GM20000 (cell line): ENCODE measurements at regions not wholly inside any gene's neighbourhood (a gene's known extent, or its start where the extent isn't known, plus 50 kb on each side); places are given as distances from the start of the nearest gene placed in this dataset.

Experiments
- DNase-seq: peaks from one replicate; pipeline ENCODE4 v3.0.0; 2012; ENCODE audit warnings: low spot score
- TF ChIP-seq, protein P1 (sequence below): IDR thresholded peaks from 2 replicates; pipeline ENCODE4 v1.5.1; 2012; ENCODE audit warnings: mild to moderate bottlenecking, control low read depth; ENCODE audit errors: extremely low read depth, missing control alignments

DNA sequence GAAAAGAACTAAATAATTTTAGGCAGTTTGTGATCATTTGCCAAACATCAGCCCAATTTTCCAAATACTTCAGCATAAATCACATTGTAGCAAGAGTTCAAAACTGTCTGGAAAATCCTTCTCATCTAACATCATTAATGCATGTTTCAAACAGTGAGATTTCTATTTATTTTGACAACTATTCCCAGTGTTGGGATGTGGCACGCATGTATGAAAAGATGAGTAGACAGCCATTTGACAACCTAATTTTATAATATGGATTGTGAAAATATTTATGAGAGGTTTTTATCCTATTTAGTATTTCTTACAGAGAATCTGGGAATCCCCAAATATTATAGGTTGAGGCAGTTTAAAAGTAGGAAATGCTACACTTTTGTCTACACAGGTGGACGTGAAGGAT, 357.6 kb upstream of the ARID1B start:
- no peak for DNase-seq
- TF ChIP-seq, protein P1, sequence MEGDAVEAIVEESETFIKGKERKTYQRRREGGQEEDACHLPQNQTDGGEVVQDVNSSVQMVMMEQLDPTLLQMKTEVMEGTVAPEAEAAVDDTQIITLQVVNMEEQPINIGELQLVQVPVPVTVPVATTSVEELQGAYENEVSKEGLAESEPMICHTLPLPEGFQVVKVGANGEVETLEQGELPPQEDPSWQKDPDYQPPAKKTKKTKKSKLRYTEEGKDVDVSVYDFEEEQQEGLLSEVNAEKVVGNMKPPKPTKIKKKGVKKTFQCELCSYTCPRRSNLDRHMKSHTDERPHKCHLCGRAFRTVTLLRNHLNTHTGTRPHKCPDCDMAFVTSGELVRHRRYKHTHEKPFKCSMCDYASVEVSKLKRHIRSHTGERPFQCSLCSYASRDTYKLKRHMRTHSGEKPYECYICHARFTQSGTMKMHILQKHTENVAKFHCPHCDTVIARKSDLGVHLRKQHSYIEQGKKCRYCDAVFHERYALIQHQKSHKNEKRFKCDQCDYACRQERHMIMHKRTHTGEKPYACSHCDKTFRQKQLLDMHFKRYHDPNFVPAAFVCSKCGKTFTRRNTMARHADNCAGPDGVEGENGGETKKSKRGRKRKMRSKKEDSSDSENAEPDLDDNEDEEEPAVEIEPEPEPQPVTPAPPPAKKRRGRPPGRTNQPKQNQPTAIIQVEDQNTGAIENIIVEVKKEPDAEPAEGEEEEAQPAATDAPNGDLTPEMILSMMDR: no peak

DNA sequence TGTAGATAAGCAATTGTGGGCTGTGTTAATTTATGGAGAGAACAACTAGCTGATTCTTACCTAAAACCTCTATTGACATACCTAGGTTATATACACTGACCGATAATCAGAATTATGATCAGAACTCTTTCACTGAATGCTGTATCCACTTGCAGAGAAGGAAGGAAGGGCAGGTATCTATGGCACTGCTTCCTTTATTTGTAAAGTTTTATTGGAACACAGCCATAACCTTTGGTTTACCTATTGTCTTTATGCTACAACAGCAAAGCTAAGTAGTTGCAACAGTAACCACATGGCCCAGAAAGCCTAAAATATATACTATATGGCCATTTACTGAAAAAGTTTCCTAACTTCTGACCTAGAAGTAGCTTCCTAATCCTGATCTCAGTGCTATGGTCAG, 358.9 kb upstream of the ARID1B start:
- TF ChIP-seq, protein P1: no peak
- DNase-seq: no peak

DNA sequence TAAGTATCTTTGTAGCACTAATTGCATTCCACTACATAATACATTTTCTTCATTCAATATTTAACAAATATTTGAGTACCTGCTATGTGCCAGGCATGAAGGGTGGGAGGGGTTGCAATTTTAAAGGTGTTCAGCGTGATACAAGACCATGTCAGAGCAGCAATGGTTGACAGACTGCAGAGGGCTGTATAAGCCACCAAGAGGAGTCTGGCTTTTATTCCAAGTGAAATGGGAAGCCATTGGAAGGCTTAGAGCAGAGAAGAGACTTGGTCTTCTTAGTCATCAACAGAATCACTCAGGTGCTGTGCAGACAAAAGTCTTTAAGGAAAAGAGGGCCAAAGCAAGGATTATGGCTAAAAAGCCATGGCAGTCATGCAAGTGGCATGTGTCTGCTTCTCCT, 360.8 kb upstream of the ARID1B start:
- no peak for DNase-seq
- TF ChIP-seq, protein P1: no peak

DNA sequence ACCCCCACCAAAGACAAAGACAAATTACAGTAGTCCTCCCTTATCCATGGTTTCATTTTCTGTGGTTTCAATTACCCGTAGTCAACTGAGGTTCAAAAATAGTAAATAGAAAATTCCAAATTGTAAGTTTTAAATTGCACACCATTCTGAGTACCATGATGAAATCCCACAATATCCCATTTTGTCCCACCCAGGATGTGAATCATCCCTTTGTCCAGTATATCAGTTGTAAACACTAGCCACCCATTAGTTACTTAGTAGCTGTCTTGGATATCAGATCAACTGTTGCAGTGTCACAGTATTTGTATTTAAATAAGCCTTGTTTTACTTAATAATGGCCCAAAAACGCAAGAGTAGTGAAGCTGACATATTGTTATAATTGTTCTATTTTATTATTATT, 364.0 kb upstream of the ARID1B start:
- TF ChIP-seq, protein P1: no peak
- DNase-seq: no peak

DNA sequence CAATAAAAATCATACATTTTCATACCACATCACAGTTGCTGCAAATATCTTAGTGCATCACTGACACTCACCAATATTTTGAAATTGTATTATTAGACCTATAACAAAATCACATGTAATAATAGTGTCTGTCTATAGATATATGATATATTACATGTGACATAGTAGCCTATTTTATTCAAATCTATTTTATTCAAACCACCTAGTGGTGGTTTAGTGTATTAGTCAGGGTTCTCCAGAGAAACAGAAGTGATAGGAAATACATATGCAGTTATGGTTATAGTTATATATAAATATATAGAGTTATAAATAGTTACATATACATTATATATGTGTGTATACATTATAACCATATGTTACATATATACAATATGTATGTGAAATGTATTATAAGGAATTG, 366.5 kb upstream of the ARID1B start:
- DNase-seq: no peak
- TF ChIP-seq, protein P1: no peak

DNA sequence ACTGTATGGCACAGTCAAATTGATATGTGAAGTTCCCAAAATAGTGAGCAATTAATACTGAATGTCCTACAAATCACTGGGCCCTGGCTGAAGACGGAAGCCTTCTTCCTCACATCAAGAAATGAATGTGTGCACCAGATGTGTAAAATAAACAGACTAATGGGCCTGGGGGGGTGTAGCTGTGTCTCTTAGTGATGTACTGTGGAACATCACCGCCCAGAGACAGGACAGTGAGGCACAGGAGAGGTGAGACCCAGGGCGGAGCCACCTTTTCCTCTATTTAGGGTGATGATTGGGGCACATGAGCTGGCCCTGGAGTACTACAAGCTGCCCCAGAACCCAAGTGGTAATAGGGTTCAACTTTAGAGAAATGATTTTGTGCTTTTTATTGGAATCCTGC, 368.5 kb upstream of the ARID1B start:
- no peak for DNase-seq
- TF ChIP-seq, protein P1: no peak

DNA sequence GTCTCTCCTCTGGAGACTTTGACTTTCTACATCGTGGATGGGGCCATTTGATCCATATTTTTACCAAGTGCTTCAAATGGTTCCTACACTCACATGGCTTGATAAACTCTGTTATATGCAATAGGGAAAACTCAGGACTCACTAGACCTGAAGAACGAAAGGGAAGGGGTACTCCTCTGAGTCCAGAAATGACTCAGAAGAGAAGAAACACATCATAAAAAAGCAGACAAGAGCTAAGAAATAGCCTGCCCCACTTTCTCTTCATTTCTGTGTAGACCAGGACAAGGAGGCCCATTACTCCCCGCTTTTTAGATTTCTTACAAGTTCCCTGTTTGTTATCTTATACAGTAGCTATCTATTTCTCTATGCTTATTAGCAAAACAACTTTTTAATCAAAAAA, 369.8 kb upstream of the ARID1B start:
- TF ChIP-seq, protein P1: no peak
- DNase-seq: no peak

DNA sequence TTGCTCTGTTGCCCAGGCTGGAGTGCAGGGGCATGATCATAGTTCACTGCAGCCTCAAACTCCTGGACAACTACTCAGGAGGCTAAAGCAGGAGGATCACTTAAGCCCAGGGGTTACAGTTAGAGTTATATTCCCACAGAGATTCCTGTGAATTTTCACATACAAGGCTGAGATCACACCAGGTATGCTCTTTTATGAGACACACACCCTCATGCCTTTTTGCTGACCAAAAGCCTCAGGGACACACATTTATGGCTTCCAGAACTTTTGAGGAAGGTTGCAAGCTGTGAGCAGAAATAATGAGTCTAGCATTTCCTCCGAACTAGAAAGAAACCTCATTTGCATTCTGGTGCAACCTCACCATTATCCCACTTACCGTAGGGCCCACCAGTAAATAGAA, 370.5 kb upstream of the ARID1B start:
- TF ChIP-seq, protein P1: no peak
- no peak for DNase-seq
